ENCODE measurements at regions not wholly inside any gene's neighbourhood (a gene's known extent, or its start where the extent isn't known, plus 50 kb on each side); places are given as distances from the start of the nearest gene placed in this dataset.
"Not testable (repeated sequence)": the region's sequence is repeated elsewhere in the genome, so short reads cannot be mapped to it uniquely, and the experiment has no call there.

GRCh38 chr13:104984296-104984818 is 1551.1 kb downstream of the EFNB2 start:
- no peak for DNase-seq (ENCODE audit: low read depth in 2 of 2)

GRCh38 chr13:104983601-104984000 is 1551.9 kb downstream of the EFNB2 start:
- no peak for DNase-seq (ENCODE audit: low read depth in 2 of 2)

- no peak for DNase-seq (ENCODE audit: low read depth in 2 of 2)
Observed at GRCh38 chr13:104980586-104980985, 1554.9 kb downstream of the EFNB2 start.

GRCh38 chr13:104979281-104980030 is 1556.0 kb downstream of the EFNB2 start:
- no peak for DNase-seq (ENCODE audit: low read depth in 2 of 2)

- DNase-seq (ENCODE audit: low read depth in 2 of 2) = no peak
Observed at GRCh38 chr13:104976986-104977385, 1558.5 kb downstream of the EFNB2 start.

- DNase-seq (ENCODE audit: low read depth in 2 of 2) = no peak
Observed at GRCh38 chr13:104975272-104975671, 1560.2 kb downstream of the EFNB2 start.

GRCh38 chr13:104968876-104969275 is 1566.6 kb downstream of the EFNB2 start:
- no peak for DNase-seq (ENCODE audit: low read depth in 2 of 2)

- DNase-seq (ENCODE audit: low read depth in 2 of 2) = no peak
Observed at GRCh38 chr13:104967836-104968630, 1567.4 kb downstream of the EFNB2 start.

- DNase-seq (ENCODE audit: low read depth in 2 of 2) = no peak
Observed at GRCh38 chr13:104967376-104967775, 1568.1 kb downstream of the EFNB2 start.

GRCh38 chr13:104962411-104962810 is 1573.1 kb downstream of the EFNB2 start:
- DNase-seq (ENCODE audit: low read depth in 2 of 2) = no peak

GRCh38 chr13:104961246-104961645 is 1574.2 kb downstream of the EFNB2 start:
- DNase-seq (ENCODE audit: low read depth in 2 of 2) = no peak

GRCh38 chr13:104954210-104954609 is 1581.3 kb downstream of the EFNB2 start:
- no peak for DNase-seq (ENCODE audit: low read depth in 2 of 2)

- DNase-seq (ENCODE audit: low read depth in 2 of 2) = no peak
Observed at GRCh38 chr13:104953588-104953987, 1581.9 kb downstream of the EFNB2 start.

- no peak for DNase-seq (ENCODE audit: low read depth in 2 of 2)
Observed at GRCh38 chr13:104949840-104950740, 1585.4 kb downstream of the EFNB2 start.

- DNase-seq (ENCODE audit: low read depth in 2 of 2) = no peak
Observed at GRCh38 chr13:104944176-104944575, 1591.3 kb downstream of the EFNB2 start.

GRCh38 chr13:104943331-104943730 is 1592.1 kb downstream of the EFNB2 start:
- no peak for DNase-seq (ENCODE audit: low read depth in 2 of 2)

- DNase-seq (ENCODE audit: low read depth in 2 of 2) = no peak
Observed at GRCh38 chr13:104937881-104938280, 1597.6 kb downstream of the EFNB2 start.

GRCh38 chr13:104936304-104936703 is 1599.2 kb downstream of the EFNB2 start:
- no peak for DNase-seq (ENCODE audit: low read depth in 2 of 2)

GRCh38 chr13:104920513-104920912 is 1614.9 kb downstream of the EFNB2 start:
- not testable (repeated sequence) for DNase-seq (ENCODE audit: low read depth in 2 of 2)

GRCh38 chr13:104920091-104920490 is 1615.4 kb downstream of the EFNB2 start:
- no peak for DNase-seq (ENCODE audit: low read depth in 2 of 2)

GRCh38 chr13:104900191-104900817 is 1635.2 kb downstream of the EFNB2 start:
- no peak for DNase-seq (ENCODE audit: low read depth in 2 of 2)

Measured in stimulated activated CD8-positive, alpha-beta memory T cell treated with anti-CD3 and anti-CD28 coated beads, Interleukin-15, amount 100 ng/mL, for 4 hours (primary cell).